Skin epidermis (tissue), 12 donors: ENCODE measurements at regions not wholly inside any gene's neighbourhood (a gene's known extent, or its start where the extent isn't known, plus 50 kb on each side); places are given as distances from the start of the nearest gene placed in this dataset.
"Not testable (repeated sequence)": the region's sequence is repeated elsewhere in the genome, so short reads cannot be mapped to it uniquely, and the experiment has no call there.

ENCODE experiments used
- H3K27ac ChIP-seq, 21 experiments: fragments of 200-600 bp; sonication (generic) in 11 of 21; one replicate each; pipeline ENCODE4 v1.5.0; 2020; ENCODE audit warnings: mild to moderate bottlenecking in 3 of 21, inconsistent platforms in 2 of 21, moderate library complexity in 2 of 21
- H3K4me3 ChIP-seq, 7 experiments: fragments of 200-600 bp; sonication (generic) in 2 of 7; one replicate each; pipeline ENCODE4 v1.5.0; 2020; ENCODE audit warnings: inconsistent platforms in 2 of 7, mild to moderate bottlenecking in 2 of 7, moderate library complexity in 1 of 7

DNA sequence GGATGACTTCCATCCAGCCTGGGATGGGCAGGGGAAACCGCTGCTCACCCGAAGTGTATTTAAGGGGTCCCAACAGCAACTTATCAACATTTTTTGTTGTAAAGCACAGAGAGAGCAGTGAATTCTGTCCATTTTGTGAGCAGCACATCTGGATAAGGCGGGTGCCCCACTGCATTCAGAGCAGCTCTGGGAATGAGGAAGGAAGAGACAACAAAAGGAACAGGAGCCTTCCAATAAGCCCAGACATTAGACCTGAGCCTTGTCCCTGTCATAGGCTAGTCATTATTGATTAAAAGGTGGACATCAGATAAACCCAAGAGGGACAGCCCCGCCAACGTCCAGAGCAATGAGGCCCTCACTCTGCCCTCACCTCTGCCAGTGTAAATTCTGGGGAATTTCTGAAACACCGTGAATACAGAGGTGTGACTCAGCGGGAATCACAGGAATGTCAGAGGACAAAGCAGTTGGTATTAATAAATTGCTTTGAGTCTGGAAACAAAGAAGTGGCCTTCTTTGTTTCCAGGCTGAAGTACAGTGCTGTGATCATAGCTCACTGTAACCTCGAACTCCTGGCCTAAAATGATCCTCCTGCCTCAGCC, 78.2 kb upstream of the PLGLB2 start:
- H3K4me3 ChIP-seq, H3K27ac ChIP-seq: not testable (repeated sequence)

DNA sequence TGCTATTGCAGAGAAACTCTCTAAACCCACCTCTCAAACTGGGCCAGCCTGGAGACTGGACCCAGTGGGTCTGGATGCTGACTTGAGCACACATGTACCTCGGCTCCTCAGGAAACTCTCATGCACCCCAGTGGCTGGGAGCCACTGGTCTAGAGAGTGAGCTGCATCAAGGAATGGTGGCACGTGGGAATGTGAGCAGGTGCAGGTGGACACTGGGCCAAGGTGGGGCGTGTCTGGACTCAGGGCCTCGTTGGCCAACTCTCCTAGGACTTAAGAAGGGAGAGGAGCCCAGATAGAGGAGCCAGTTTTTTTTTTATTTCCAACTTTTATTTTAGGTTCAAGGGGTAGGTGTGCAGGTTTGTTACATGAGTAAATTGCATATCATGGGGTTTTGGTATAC, 75.5 kb upstream of the PLGLB2 start:
- not testable (repeated sequence) for H3K4me3 ChIP-seq, H3K27ac ChIP-seq

DNA sequence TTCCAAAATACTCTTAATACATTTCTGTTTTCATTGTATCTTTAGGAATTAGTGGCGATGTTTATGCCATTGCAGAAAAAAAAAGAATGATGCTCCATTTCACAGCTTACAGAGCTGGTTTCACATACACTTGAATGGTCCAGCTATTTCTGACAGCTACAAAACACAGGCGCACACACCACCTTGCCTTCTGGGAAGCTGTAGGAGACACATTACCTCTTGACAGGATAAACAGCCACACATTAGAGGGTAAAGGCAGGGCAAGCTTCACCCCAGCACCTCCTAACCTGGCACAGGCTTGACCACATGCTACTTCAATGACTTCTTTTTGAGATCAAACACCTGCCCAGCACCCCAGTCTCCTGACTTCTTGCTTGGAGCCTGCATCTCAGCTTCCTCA, 73.2 kb upstream of the PLGLB2 start:
- H3K4me3 ChIP-seq: not testable (repeated sequence)

DNA sequence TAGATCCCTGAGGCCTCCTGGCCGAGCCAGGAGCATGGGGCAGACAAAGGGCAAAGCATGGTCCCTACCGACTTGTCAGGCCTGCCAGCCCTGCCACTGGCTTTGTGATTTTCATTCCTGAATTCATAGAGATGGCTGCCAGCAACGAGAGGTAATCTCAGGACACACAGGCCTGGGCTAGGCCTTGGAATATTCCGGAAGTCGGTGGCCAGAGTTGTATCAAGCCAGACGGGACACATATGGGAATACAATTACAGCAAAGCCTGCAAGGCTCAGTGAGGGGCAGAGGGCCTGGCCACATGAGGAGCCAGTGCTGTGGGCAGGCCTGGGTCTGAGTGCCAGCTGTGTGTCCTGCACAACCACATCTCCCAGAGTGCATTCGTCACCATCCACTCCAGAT, 72.4 kb upstream of the PLGLB2 start:
- H3K27ac ChIP-seq, H3K4me3 ChIP-seq: not testable (repeated sequence)

More for the DNA sequence above, 73.2 kb upstream of the PLGLB2 start:
- not testable (repeated sequence) for H3K27ac ChIP-seq

DNA sequence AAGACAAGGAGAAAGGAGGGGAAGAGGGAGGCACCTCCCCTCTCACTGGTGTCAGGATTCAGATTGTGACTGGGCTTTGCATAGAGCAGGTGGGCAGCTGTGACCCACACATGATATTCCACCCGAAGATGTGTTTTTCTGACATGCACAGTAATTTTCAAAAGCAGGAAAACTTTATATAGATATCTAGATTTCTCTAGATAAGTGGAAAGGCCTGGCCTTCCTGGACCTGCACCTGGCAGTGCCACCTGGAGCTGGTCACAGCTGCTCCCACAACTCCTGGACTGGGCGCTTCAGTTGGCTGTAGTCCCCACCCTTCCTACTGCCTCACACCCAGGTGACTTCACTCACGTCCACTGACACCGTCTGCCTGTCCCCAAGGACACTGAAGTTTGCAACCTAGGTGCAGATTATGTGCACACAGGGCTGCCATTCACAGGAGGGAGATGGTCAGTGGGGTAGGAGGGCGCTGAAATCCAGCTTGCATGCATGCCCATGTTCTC, 70.4 kb upstream of the PLGLB2 start:
- H3K4me3 ChIP-seq: not testable (repeated sequence)

DNA sequence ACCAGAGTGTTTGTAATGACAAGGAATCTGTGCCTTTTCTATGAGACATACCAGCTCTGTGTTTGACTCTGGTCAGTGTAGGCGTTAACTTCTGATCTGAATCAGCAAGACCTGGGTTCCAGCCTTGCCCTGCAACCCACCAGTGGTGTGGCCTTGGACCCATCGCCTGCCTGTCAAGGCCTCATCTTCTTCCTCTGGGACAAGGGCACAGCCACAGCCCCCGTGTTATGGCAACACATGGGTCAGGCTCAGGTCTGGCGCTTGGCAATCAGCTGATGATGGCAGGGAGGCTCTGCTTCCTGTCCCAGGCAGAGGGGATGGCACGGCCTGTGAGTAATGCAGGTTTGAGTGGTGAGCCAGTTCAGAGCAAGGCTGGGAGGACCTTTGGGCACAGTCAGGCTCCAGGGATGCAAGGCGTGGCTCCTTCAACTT, 69.1 kb upstream of the PLGLB2 start:
- not testable (repeated sequence) for H3K4me3 ChIP-seq, H3K27ac ChIP-seq

More for the DNA sequence above, 70.4 kb upstream of the PLGLB2 start:
- not testable (repeated sequence) for H3K27ac ChIP-seq

DNA sequence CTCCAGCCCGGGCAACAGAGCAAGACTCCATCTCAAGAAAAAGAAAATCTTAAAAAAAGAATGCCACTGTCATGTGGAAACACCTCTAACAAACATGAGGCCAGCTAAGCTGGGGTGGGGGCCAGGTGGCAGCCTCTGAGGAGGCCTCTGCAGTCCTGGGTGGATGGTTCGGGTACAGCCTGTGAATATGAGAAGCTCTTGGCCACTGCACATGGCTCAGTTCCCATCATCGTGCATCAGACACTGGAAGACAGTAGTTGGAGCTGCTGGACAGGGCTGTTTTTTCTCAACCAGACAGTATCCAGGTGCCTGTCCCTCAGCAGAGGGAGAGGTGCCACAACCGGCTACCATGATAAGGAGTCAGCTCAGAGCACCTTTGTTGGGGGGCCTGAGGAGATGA, 67.9 kb upstream of the PLGLB2 start:
- H3K4me3 ChIP-seq, H3K27ac ChIP-seq: not testable (repeated sequence)

DNA sequence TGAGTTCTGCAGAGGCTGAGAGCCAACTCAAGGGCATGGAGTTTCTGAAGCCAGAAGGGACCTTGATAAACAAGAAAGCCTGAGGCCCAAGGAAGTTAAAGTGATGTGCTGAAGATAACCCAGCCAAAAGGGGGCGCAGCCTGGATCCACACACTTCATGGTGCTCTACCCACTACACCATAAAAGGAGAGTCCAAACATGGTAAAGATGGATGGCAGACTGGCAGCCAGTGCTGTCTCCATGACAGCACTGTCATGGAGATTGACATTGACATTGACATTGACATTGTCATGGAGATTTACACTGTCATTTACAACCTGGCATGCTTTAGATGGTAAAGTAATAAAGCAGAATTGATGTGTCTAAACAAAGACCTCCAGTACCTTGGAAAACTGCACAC, 67.2 kb upstream of the PLGLB2 start:
- not testable (repeated sequence) for H3K27ac ChIP-seq, H3K4me3 ChIP-seq

DNA sequence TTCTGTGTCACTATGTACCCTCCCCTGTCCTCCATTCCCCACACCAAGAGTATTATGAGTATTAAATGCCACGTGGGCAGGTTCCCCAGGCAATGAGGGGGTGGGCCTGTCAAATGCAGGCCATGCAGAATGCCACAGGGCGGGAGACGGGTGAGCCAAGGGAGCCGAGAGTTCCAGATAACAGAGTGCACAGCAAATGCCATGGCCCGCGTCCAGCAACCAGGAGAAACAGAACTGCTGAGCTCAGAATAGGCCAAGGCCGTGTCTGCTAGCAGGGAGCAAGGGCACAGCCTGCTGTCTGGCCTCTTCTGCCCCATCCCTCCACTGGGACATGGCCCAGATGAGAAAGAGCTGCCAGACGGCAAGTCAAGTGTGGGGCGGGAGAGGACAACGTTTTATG, 64.4 kb upstream of the PLGLB2 start:
- not testable (repeated sequence) for H3K27ac ChIP-seq, H3K4me3 ChIP-seq

DNA sequence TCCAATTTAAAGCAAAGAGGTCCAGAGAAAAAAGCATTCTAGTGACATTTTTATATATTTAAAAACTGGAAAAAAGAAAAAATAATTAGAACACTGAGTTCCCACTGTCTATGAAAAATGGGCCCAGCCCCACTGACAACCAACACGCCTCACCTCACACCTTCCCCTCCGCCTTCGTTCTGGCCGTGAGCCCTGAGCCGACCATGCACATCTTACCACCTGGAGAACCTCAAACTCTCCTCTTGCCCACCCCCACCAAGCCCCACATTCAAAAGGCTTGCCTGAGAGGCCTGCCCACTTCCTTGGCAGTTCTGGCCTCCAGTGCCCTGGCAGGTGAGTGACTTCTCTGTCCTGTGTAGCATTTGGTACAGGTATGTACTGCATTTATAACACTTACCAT, 63.9 kb upstream of the PLGLB2 start:
- not testable (repeated sequence) for H3K4me3 ChIP-seq, H3K27ac ChIP-seq

DNA sequence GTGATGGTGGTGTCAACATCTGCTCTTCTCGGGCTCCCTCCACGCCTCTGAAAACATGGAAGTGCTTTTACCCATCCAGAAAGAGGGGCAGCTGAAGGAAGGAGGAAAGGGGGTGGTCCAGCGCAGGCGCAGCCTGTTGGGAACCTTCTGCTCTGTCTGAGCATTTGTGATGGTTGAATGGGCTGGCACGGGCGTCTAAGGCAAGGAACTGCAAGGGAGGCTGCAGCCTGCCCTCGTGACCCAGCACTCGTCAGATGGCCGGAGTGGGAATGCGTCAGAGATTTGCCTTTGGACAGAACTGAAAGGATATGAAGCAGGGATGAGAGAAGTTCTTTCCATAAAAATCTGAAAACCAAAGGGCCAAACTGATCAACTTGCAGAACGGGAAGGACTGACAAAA, 62.3 kb upstream of the PLGLB2 start:
- not testable (repeated sequence) for H3K27ac ChIP-seq

DNA sequence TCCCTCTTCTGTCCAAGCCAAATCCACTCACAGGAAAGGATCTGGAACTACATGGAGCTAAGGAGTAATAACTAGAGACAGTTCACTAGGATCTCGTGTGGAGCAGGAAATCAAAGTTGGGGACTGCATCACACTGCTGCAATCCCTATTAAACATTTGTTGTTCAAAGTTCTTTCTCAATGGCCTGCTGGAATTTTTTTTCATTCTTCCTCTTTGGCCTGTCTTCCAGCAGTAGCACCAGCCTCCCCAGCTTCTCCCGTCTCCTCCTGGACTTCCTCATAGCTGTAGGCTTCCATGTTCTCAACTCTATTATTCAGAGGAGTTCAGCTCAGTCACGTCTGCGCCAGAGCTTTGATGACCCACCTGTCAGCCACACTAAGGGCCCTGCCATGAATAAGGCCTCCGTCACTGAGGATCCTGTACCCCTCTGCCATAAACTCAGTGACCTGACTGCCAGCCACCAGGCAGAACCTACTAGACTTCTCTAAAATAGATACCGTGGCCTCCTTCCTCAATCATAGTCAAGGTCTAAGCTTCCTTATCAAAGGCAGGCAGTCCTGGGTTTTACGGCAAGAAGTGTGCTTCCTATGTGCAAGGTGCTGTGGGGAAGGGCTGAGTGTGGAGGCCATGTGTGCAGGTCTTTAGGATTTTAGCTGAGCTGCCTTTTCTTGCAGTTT, 60.9 kb upstream of the PLGLB2 start:
- H3K4me3 ChIP-seq, H3K27ac ChIP-seq: not testable (repeated sequence)

More for the DNA sequence above, 62.3 kb upstream of the PLGLB2 start:
- H3K4me3 ChIP-seq: not testable (repeated sequence)

DNA sequence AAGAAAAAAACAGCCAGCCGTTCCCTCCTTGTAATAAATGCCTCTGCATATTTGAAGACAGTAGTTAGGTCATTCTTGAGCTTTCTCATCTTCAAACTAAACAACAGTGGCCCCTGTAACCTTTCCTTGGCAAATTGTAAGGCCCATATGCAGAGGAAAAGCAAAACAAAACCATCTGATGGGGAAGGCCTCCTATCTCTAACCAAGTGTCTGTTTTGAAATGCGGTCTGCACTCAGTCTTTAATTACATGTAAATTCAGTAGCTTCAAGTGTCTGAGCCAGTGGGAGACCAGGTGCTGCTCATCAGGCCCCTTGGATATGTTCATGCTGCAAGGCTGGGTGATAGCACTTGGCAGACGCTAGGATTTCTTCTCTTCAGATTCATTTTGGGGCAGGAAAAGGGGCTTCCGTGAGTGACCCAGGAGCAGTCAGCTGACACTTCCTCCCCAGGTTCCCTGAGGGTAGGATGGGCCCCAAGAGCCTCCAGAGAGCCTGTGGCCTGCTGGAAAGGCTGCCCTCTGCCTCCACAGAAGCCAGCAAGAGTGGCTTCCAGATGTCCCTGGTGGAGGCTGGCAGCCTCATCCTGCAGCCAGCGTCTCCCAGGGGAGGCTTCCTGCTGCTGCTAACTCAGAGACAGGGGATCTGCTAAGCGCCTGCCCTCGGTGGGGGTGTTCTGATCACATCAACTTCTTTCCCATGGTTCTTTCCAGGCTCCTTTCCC, 60.2 kb upstream of the PLGLB2 start:
- H3K27ac ChIP-seq, H3K4me3 ChIP-seq: not testable (repeated sequence)

DNA sequence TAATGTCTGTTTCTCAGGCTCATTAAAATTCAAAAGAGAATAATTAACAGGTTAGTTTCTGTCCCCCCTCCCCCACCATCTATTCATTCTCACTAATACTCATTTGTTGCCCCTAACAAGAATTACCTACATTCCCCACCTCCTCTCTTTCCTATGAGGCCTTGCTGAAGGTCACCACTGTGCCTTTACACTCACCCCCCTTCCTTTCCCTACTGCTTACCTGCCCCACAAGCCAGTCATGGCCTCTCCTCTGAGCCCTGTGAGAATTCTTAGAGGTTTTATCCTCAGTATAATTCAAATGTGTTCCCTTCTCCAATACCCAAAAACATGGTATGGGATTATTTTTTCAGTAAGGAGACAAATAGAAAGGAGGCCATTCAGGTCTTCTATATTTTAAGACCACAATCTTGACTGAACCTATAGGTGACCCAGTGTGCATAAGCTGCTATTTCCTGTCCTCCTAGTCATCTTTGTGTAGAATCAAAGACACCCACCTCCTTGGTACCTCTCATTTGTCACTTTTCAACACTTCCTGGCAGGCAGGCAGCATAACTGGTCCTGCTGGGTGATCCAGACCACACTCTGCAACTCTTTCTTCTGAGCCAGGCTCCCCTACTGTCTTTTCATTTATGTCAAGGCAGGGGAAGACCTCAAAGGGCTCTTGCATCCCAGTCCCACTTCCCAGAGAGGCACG, 55.8 kb upstream of the PLGLB2 start:
- not testable (repeated sequence) for H3K4me3 ChIP-seq, H3K27ac ChIP-seq

DNA sequence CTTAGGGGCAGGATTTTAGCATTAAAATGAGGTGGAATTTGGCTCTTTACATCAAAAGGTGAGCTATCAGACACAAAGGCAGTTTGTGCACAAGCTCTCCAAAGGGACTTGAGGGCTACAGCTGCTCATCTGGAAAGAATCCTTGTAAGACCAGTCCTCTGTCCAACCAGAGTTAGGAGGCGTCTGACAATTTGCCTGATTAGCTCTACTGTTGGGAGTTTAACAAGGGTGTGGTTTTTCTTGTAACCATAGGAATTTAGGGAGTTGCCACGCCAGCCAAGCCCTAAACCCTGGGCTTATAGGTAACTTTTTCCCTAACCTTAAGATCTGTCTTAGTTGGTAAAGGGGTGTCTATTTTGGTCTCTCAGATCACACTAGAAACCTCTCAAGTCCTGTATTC, 55.0 kb upstream of the PLGLB2 start:
- H3K27ac ChIP-seq, H3K4me3 ChIP-seq: not testable (repeated sequence)

DNA sequence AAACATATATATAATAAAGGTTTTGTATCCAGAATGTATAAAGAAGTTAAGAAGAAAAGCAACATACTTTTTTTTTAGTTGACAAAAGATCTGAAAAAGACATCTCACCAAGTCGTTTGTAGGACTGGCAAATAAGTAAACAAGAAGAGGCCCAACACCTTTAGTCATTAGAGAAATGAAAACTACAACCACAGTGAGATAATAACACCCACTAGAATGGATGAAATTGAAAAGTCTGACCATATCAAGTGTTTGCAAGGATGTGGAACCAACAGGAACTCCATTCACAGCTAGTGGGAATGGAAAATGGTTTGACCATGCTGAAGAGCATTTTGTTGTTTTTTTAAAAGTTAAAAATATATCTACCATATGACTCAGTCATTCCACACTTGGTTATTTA, 54.0 kb upstream of the PLGLB2 start:
- H3K4me3 ChIP-seq, H3K27ac ChIP-seq: not testable (repeated sequence)

DNA sequence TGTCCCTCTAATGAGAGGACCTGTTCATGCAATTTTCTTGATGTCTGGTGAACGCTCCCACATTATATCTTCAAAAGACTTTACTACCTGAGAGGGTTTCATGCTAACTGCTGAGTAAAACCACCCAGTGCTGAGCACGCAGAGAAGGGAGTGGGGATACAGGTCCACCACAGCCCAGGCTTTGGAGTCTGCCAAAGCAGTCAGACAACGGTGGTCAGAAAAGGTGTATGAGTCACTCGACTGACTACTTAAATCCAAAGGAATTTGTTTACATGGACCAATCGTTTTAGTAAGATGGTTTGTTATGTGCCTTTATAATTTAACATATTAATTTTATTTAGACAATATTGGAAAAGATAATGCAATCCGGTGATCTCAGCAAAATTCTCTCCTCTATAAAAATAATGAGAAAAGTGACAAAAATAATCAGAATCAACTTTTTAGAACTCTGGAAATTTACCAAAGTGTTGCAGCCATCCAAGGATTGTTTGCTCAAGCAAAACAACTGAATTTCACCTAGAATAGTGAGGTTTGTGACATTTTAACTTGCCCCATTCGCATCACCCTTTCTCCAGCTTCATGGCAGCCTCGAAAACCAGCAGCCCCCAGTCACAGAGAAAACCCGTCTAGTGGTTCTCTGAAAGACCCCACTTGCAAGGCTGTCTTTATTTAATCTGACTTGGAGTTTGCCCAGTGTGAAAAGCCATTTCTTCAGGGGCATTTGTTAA, 52.1 kb upstream of the PLGLB2 start:
- H3K4me3 ChIP-seq, H3K27ac ChIP-seq: not testable (repeated sequence)
